HuH-7.5 (cell line): ENCODE measurements at regions not wholly inside any gene's neighbourhood (a gene's known extent, or its start where the extent isn't known, plus 50 kb on each side); places are given as distances from the start of the nearest gene placed in this dataset.

Experiments used
- DNase-seq: peaks from one replicate; pipeline ENCODE4 v3.0.0; 2011; ENCODE audit warnings: low spot score

DNA sequence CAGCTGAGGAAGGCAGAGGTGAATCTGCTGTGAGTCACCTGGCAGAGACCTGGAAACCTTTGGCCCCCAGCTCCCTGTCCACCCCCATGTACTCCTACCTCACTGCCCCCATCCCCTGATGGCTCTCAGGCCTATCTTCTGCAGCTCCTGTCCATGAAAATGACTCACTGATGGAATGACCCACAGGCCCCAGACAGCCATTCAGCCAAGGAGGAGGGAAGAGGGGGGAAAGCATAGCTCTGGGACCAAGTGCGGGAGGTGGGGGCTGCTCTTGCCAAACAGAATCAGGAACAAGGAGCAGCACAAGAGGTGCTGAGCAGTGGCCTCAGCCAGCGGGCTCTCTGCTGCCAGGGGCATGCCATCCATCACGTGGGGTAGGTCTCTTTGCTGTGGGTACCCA, 111.4 kb upstream of the C1QTNF9B start:
- no peak for DNase-seq

GRCh38 chr13:24011266-24011665, 114.0 kb upstream of the C1QTNF9B start:
- DNase-seq: no peak

- no peak for DNase-seq
Measured at GRCh38 chr13:24012648-24013047, 115.3 kb upstream of the C1QTNF9B start.

- DNase-seq: no peak
Measured at GRCh38 chr13:24013189-24013588, 115.9 kb upstream of the C1QTNF9B start.

- no peak for DNase-seq
Measured at GRCh38 chr13:24016046-24016445, 118.7 kb upstream of the C1QTNF9B start.

- DNase-seq: no peak
Measured at GRCh38 chr13:24022568-24022967, 125.3 kb upstream of the C1QTNF9B start.

DNA sequence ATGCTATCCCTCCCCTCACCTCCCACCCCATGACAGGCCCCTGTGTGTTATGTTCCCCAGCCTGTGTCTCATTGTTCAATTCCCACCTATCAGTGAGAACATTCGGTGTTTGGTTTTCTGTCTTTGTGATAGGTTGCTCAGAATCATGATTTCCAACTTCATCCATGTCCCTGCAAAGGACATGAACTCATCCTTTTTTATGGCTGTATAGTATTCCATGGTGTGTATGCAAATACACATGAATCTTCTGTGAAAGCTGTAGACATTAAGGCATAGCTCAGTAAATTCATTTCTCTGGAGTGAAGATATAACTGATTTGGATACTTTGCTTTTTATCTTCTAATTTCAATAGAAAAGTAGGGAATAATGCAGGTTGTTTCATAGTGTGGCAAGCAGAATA, 125.8 kb upstream of the C1QTNF9B start:
- DNase-seq: no peak

GRCh38 chr13:24027494-24027893, 130.2 kb upstream of the C1QTNF9B start:
- DNase-seq: no peak

- DNase-seq: no peak
Measured at GRCh38 chr13:24032252-24032651, 128.3 kb upstream of the SPATA13 start.

- DNase-seq: no peak
Measured at GRCh38 chr13:24032674-24033073, 127.8 kb upstream of the SPATA13 start.

- no peak for DNase-seq
Measured at GRCh38 chr13:24033527-24034302, 126.8 kb upstream of the SPATA13 start.

DNA sequence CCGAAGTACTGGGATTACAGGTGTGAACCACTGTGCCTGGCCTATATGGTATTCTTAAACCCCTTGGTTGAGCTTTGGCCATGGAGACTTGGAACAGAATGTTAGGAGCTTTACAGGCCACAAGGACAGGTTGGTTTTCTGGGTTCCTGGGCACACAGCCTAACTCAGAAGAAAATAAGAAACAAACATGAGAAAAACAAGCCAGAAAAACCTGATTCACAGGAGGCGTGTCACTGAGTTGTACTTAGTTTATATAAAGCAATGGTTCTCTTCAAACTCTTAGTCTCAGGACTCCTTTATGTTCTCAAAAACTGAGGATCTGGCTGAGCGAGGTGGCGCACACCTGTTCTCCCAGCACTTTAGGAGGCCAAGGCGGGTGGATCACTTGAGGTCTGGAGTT, 125.1 kb upstream of the SPATA13 start:
- no peak for DNase-seq

- no peak for DNase-seq
Measured at GRCh38 chr13:24036115-24036514, 124.4 kb upstream of the SPATA13 start.

DNA sequence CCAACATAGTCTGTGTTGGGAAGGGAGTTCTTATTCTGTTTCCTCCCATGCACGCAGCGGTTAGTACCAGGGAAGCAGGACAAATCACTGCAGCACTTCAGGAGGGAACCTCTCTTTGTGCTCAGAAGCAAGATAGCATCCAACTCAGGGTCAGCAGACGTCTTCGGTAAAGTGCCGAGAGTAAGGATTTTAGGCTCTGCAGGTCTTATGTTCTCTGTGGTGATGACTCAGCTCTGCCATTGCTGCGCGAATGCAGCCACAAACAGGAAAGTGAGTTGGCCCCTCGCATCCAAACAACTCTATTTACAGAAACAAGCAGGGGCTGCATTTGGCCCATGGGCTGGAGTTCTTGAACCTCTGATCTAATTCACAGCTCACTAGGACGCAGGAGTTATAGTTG, 122.1 kb upstream of the SPATA13 start:
- no peak for DNase-seq

DNA sequence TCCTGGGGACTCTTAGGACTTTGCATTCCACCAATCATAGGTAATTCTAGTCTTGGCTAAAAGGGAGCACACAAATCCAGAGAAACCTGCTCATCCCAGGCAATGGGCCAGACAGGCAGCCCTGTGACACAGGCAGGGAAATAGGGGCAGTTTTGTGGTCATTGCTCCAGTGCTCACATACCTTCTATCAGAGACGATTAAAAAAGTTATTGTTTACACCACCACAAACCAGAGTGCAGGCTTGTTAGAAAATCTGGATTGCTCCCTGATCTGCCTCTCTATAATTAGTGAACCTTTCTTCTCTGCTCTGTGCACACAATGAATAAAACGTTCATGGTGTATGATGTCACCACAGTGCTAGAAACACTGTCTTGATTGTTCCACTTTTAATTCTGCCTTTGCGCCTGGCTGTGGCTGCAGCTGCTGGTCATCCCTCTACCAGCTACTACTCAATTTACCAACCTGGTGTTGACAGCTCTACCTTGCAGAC, 121.6 kb upstream of the SPATA13 start:
- no peak for DNase-seq

DNA sequence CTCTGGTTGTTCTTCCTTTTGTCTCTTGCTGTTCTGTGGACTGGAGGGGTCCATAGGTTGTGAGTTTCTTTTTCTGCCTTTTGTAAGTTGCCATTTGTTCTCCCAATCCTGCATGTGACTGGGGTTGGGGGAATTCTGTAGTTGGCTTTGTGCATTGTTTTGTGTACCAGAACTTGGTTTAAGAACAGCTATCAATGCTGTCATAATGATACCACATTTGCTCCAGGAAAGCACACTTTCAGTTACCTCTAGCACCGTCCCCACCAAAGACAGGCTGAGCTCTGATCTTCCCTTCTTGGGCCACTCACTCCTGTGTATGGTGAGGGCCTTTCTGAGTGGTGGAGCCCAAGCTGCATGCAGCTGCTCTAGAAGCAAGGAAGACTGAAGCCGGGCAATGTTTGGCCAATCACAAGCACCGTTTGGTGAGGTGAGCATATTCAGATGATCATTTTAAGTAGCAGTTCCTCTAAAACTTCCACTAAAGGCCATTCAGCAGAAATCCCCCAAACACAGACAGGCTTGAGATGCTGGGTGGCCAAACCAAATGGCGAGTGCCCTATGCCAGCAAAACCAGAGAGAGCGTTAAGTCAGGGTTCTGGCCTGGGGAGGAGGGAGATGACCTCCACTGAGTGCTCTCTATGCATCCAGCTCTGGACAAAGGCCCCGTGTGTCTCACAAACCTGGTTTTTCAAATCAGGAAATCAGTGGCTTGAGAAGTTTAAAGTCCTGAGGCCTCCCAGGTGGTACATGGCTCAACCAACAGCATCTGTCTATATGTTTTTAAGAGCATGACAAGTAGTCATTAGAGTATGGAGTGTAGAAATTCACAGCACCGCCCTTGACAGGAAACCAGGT, 120.7 kb upstream of the SPATA13 start:
- DNase-seq: no peak

DNA sequence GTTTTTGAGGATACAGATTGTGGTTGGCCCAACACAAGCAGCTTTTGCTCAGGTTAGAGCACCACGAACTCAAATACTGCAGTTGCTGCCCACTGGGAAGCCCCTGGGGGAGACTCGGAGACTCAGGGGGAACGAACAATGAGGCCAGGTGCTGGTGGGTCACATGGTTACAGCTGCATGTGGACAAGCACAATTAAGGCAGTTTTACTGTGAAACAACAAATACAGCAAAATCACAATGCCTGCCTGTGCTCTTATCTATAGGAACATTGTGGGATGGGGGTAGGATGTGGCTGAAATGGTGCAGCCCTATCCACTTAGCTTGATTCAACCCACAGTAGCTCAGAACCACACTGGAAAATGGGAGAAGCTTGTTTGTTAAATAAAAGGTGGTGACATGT, 119.7 kb upstream of the SPATA13 start:
- no peak for DNase-seq

DNA sequence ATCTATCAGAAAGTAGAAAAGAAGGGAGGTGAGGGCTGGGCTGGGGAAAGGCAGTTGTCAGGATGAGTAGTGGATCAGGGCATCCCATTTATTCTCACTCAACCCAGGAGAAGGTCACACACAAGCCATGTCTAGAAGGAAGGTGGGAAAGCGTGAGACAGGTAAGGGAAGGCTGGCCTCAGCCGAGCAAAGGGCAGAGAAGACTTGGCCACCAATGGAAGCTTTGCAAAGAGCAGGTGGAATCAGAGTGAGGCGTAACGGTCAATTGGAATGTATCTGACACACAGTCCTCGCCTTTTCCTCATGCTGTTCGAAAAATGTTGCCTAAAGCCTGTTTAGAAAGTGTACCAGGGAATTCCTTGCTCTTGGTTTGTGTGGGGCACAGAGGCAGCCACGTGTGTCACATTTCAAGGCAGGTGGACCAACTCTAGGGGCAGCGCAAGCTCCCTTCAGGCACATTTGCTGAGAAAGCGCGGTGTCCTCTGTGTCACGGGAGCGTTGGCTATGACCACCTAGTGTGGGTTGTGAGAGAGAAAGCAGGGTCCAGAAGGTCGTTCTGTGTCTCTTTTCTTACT, 118.8 kb upstream of the SPATA13 start:
- no peak for DNase-seq

- DNase-seq: no peak
Measured at GRCh38 chr13:24042710-24043440, 117.6 kb upstream of the SPATA13 start.

DNA sequence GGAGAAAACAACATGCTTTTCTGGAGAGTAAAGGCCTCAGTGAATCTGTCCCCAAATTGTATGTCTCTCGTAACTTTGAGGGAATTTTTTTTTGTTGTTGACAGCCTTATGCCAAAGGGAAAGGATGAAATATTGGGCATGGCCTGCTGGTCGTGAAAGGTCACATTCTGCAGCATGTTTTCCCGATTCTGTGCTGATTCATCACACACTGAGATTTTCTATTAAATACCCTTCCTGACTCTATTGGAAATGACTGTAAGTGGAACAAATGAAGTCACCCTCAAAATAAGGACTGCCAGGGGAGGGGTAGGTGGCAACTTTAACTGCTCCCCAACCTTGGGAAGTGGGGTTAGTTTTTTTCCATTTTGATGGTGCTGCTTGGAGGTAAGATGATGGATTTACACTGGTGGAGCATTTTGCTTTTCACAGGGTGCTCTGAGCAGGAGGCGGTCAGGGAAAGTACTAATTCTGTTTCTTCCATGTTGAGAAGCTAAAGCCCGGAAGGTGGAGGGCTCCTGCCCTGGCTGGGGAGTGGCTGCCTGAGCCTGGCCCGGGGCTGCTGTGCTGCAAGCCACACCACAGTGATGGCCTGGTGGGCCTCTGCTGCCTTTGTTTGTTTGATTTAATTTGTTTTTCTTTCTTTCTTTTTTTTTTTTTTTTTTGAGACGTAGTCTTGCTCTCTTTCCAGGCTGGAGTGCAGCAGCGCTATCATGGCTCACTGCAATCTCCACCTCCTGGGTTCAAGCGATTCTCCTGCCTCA, 116.8 kb upstream of the SPATA13 start:
- DNase-seq: no peak

- DNase-seq: no peak
Measured at GRCh38 chr13:24045597-24045996, 114.9 kb upstream of the SPATA13 start.
